Activated naive CD8-positive, alpha-beta T cell (primary cell): ENCODE measurements at regions not wholly inside any gene's neighbourhood (a gene's known extent, or its start where the extent isn't known, plus 50 kb on each side); places are given as distances from the start of the nearest gene placed in this dataset.
"Not testable (repeated sequence)": the region's sequence is repeated elsewhere in the genome, so short reads cannot be mapped to it uniquely, and the experiment has no call there.

Experiments used
- H3K27ac Mint-ChIP-seq: one replicate; pipeline ENCODE4 v1.8.0; 2021; ENCODE audit warnings: mixed read lengths
- H3K27me3 Mint-ChIP-seq: one replicate; pipeline ENCODE4 v1.8.0; 2021; ENCODE audit warnings: mixed read lengths
- H3K36me3 Mint-ChIP-seq: one replicate; pipeline ENCODE4 v1.8.0; 2021; ENCODE audit warnings: mixed read lengths
- H3K4me1 Mint-ChIP-seq: one replicate; pipeline ENCODE4 v1.8.0; 2021; ENCODE audit warnings: low read depth, mixed read lengths
- H3K4me3 Mint-ChIP-seq: one replicate; pipeline ENCODE4 v1.8.0; 2021; ENCODE audit warnings: mild to moderate bottlenecking, mixed read lengths
- H3K9me3 Mint-ChIP-seq: one replicate; pipeline ENCODE4 v1.8.0; 2021; ENCODE audit warnings: low read depth, mixed read lengths

DNA sequence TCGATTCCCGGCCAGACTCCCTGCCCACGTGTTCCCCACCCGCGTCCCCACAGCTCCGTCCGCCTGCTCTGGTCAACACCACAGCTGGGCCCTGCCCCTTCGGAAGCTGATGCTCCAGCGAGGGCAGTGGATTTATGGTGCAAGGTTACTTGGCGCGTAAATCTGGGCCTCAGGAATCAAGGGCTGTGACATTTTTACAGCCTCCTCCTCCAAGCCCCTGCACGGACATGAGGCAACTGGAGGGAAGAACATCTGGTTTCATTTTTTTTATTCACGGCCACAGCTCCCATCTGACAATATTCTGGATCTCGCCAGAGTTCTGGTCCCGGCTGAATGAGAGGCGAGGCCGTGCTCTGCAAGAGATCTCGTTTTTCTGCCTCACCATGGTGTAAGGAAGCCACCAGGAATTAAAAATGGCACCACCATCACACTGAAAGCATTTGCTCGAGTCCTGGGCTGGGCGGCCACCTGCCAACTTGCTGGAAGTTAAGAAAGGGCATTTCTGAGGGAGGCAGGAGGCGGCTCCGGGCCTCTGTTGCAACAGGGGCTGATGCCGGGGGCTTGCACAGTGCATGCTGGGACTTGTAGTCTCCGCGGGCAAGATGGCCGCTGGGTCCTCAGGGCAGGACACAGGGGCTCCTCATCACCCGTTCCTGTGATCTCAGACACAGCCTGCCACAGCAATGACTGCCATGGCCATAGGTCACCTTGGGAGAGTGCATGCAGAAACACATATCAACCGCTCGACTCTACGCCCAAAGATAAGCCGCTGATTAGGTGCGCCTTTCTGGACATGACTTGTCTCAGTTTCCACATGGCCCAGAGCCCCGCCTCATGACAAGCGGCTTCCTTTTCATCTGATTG, 148.5 kb downstream of the LY86 start:
- Mint-ChIP-seq H3K27ac (no peak overlapping the region), H3K36me3 (no peaks in the 10 kb centered on the region), H3K4me1 (no peaks in the 10 kb centered on the region), H3K4me3 (no peak overlapping the region), H3K9me3 (no peaks in the 10 kb centered on the region), H3K27me3 (peaks cover 20% of the 10 kb centered on the region)

- Mint-ChIP-seq H3K9me3 (no peaks in the 10 kb centered on the region), H3K4me1 (peaks cover 2% of the 10 kb centered on the region), H3K36me3 (no peaks in the 10 kb centered on the region), H3K27ac (no peak overlapping the region), H3K4me3 (no peak overlapping the region), H3K27me3 (peaks cover 20% of the 10 kb centered on the region)
Observed at GRCh38 chr6:6737671-6738070, 149.2 kb downstream of the LY86 start.

DNA sequence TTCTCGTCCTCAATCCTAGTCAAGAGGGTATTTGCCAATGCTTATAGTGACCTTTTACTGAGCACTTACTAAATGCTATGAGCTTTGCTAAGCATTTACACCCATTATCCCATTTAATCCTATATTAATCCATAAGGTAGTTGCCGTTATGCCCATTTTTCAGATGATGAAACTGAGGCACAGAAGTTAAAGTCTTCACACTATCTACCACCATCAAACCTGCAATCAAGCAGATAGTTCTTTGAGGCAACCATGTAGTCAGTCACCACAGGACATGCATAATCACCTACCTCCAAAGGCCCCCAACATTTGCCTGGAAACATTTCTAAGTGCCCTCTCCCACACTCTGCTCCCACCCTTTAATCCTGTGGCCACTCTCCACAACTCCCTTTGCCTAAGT, 149.6 kb downstream of the LY86 start:
- Mint-ChIP-seq H3K9me3 (no peaks in the 10 kb centered on the region), H3K27ac (no peak overlapping the region), H3K4me3 (no peak overlapping the region), H3K27me3 (peaks cover 20% of the 10 kb centered on the region), H3K4me1 (peaks cover 2% of the 10 kb centered on the region), H3K36me3 (no peaks in the 10 kb centered on the region)

GRCh38 chr6:6738922-6739716, 150.6 kb downstream of the LY86 start:
- H3K4me3 Mint-ChIP-seq: no peak overlapping the region
- peaks cover 2% of the 10 kb centered on the region for H3K4me1 Mint-ChIP-seq
- no peak overlapping the region for H3K27ac Mint-ChIP-seq
- H3K36me3 Mint-ChIP-seq: no peaks in the 10 kb centered on the region
- H3K27me3 Mint-ChIP-seq: peaks cover 16% of the 10 kb centered on the region
- H3K9me3 Mint-ChIP-seq: no peaks in the 10 kb centered on the region

GRCh38 chr6:6740595-6740994, 152.1 kb downstream of the LY86 start:
- no peaks in the 10 kb centered on the region for H3K9me3 Mint-ChIP-seq
- no peak overlapping the region for H3K27ac Mint-ChIP-seq
- peaks cover 2% of the 10 kb centered on the region for H3K4me1 Mint-ChIP-seq
- H3K36me3 Mint-ChIP-seq: no peaks in the 10 kb centered on the region
- H3K4me3 Mint-ChIP-seq: no peak overlapping the region
- peaks cover 11% of the 10 kb centered on the region for H3K27me3 Mint-ChIP-seq

GRCh38 chr6:6741264-6741663, 152.7 kb downstream of the LY86 start:
- no peak overlapping the region for H3K27ac Mint-ChIP-seq
- H3K4me1 Mint-ChIP-seq: peaks cover 2% of the 10 kb centered on the region
- no peaks in the 10 kb centered on the region for H3K9me3 Mint-ChIP-seq
- H3K4me3 Mint-ChIP-seq: no peak overlapping the region
- H3K36me3 Mint-ChIP-seq: no peaks in the 10 kb centered on the region
- H3K27me3 Mint-ChIP-seq: peaks cover 8% of the 10 kb centered on the region

GRCh38 chr6:6742535-6742934, 154.0 kb downstream of the LY86 start:
- Mint-ChIP-seq H3K4me3 (no peak overlapping the region), H3K27me3 (peaks cover 9% of the 10 kb centered on the region), H3K36me3 (no peaks in the 10 kb centered on the region), H3K4me1 (peaks cover 2% of the 10 kb centered on the region), H3K9me3 (no peaks in the 10 kb centered on the region), H3K27ac (no peak overlapping the region)

GRCh38 chr6:6744551-6744950, 156.0 kb downstream of the LY86 start:
- no peaks in the 10 kb centered on the region for H3K9me3 Mint-ChIP-seq
- no peaks in the 10 kb centered on the region for H3K36me3 Mint-ChIP-seq
- no peak overlapping the region for H3K4me3 Mint-ChIP-seq
- peaks cover 2% of the 10 kb centered on the region for H3K4me1 Mint-ChIP-seq
- peaks cover 2% of the 10 kb centered on the region for H3K27me3 Mint-ChIP-seq
- H3K27ac Mint-ChIP-seq: no peak overlapping the region

GRCh38 chr6:6745637-6746332, 157.3 kb downstream of the LY86 start:
- H3K36me3 Mint-ChIP-seq, H3K27ac Mint-ChIP-seq, H3K4me1 Mint-ChIP-seq, H3K27me3 Mint-ChIP-seq, H3K9me3 Mint-ChIP-seq, H3K4me3 Mint-ChIP-seq: not testable (repeated sequence)

DNA sequence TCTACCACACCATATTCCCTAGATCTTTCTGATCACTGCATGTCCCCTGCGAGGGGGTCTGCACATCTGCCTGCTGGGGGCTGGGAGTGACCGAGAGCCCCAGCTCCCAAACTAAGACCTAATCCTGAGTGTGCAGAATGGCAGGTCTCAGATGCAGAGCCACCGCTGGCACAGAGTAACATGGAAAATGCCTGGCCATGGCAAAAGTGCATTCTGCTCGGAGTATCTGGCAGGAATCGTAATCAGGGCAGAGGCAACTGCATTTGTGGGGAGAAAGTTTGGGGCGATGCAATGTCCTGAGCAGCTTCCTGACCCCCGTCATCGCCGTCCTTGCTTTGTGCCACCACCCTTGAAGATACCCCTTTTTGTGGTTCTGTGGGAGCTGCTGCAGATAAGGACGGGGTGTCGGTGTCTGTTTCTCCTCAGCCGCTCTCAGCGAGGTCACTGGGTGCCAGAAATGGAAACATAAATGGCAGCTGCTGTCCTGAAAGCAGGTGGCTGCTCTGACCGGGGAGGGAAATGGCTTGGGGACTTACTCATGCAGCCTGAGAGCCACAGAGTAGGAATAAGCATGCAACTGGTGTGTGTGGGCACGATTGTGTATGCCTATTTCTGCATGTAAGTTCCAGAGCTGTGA, 157.9 kb downstream of the LY86 start:
- no peak overlapping the region for H3K27ac Mint-ChIP-seq
- H3K4me3 Mint-ChIP-seq: no peak overlapping the region
- peaks cover 10% of the 10 kb centered on the region for H3K4me1 Mint-ChIP-seq
- no peaks in the 10 kb centered on the region for H3K9me3 Mint-ChIP-seq
- H3K27me3 Mint-ChIP-seq: peaks cover 2% of the 10 kb centered on the region
- H3K36me3 Mint-ChIP-seq: no peaks in the 10 kb centered on the region

- H3K4me3 Mint-ChIP-seq: no peak overlapping the region
- H3K9me3 Mint-ChIP-seq: no peaks in the 10 kb centered on the region
- no peak overlapping the region for H3K27ac Mint-ChIP-seq
- H3K36me3 Mint-ChIP-seq: no peaks in the 10 kb centered on the region
- peaks cover 2% of the 10 kb centered on the region for H3K27me3 Mint-ChIP-seq
- peaks cover 15% of the 10 kb centered on the region for H3K4me1 Mint-ChIP-seq
Observed at GRCh38 chr6:6746970-6747338, 158.4 kb downstream of the LY86 start.

GRCh38 chr6:6747371-6747770, 158.9 kb downstream of the LY86 start:
- Mint-ChIP-seq H3K4me3 (no peak overlapping the region), H3K9me3 (no peaks in the 10 kb centered on the region), H3K36me3 (no peaks in the 10 kb centered on the region), H3K4me1 (peaks cover 15% of the 10 kb centered on the region), H3K27ac (no peak overlapping the region), H3K27me3 (peaks cover 2% of the 10 kb centered on the region)

DNA sequence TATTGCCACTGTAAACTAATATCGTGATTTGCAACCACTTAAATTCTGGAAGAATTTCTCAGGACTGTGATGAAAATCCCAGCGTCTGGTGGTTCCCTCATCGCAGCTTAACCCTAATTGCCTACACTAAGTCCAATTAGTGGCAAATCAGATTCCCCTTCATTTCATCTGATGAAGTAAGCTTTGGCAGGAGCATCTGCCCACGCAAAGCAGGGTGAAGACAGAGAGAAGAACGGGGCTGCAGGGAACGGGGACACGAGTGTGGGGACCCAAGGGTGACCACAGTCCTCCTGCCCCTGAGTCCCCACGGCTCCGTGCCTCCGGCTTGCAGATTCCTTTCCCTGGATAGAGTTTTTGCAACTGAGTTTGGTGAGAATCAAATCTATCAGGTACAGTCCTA, 159.5 kb downstream of the LY86 start:
- H3K4me3 Mint-ChIP-seq: no peak overlapping the region
- peaks cover 14% of the 10 kb centered on the region for H3K4me1 Mint-ChIP-seq
- H3K27ac Mint-ChIP-seq: no peak overlapping the region
- peaks cover 2% of the 10 kb centered on the region for H3K27me3 Mint-ChIP-seq
- H3K36me3 Mint-ChIP-seq: no peaks in the 10 kb centered on the region
- H3K9me3 Mint-ChIP-seq: no peaks in the 10 kb centered on the region

GRCh38 chr6:6749702-6750491, 161.4 kb downstream of the LY86 start:
- peaks cover 14% of the 10 kb centered on the region for H3K4me1 Mint-ChIP-seq
- H3K9me3 Mint-ChIP-seq: no peaks in the 10 kb centered on the region
- peak overlapping the region; percentile 46 for H3K4me3 Mint-ChIP-seq
- no peak overlapping the region for H3K27ac Mint-ChIP-seq
- H3K36me3 Mint-ChIP-seq: no peaks in the 10 kb centered on the region
- H3K27me3 Mint-ChIP-seq: peaks cover 2% of the 10 kb centered on the region
